ENCODE measurements at regions not wholly inside any gene's neighbourhood (a gene's known extent, or its start where the extent isn't known, plus 50 kb on each side); places are given as distances from the start of the nearest gene placed in this dataset.

GRCh38 chr10:43795639-43796038 is 147.0 kb upstream of the ZNF32 start:
- DNase-seq, result no peak

- no peak for DNase-seq
These were observed 146.4 kb upstream of the ZNF32 start for GRCh38 chr10:43795093-43795492.

- no peak for DNase-seq
These were observed 145.6 kb upstream of the ZNF32 start for GRCh38 chr10:43794181-43794815.

GRCh38 chr10:43793704-43794103 is 145.0 kb upstream of the ZNF32 start:
- DNase-seq, result no peak

GRCh38 chr10:43790147-43790546 is 141.5 kb upstream of the ZNF32 start:
- no peak for DNase-seq

GRCh38 chr10:43785252-43785651 is 136.6 kb upstream of the ZNF32 start:
- DNase-seq, result no peak

GRCh38 chr10:43782814-43783213 is 134.1 kb upstream of the ZNF32 start:
- DNase-seq, result no peak

GRCh38 chr10:43781480-43782361 is 133.0 kb upstream of the ZNF32 start:
- no peak for DNase-seq

GRCh38 chr10:43778571-43778970 is 129.9 kb upstream of the ZNF32 start:
- no peak for DNase-seq

- no peak for DNase-seq
These were observed 126.7 kb upstream of the ZNF32 start for GRCh38 chr10:43775384-43775783.

- DNase-seq, result no peak
These were observed 125.6 kb upstream of the ZNF32 start for GRCh38 chr10:43774234-43774769.

GRCh38 chr10:43773736-43774135 is 125.1 kb upstream of the ZNF32 start:
- no peak for DNase-seq

GRCh38 chr10:43772171-43772570 is 123.5 kb upstream of the ZNF32 start:
- DNase-seq, result no peak

GRCh38 chr10:43771675-43772074 is 123.0 kb upstream of the ZNF32 start:
- no peak for DNase-seq

- DNase-seq, result no peak
These were observed 116.8 kb upstream of the ZNF32 start for GRCh38 chr10:43765516-43765915.

GRCh38 chr10:43763846-43764245 is 115.2 kb upstream of the ZNF32 start:
- DNase-seq, result no peak

- DNase-seq, result no peak
These were observed 111.8 kb upstream of the ZNF32 start for GRCh38 chr10:43760514-43760913.

- DNase-seq, result no peak
These were observed 110.5 kb upstream of the ZNF32 start for GRCh38 chr10:43759216-43759615.

GRCh38 chr10:43756341-43756740 is 107.7 kb upstream of the ZNF32 start:
- no peak for DNase-seq

- DNase-seq, result no peak
These were observed 106.0 kb upstream of the ZNF32 start for GRCh38 chr10:43754569-43755260.

- no peak for DNase-seq
These were observed 104.8 kb upstream of the ZNF32 start for GRCh38 chr10:43753397-43754061.

GRCh38 chr10:43752682-43753081 is 104.0 kb upstream of the ZNF32 start:
- no peak for DNase-seq

- no peak for DNase-seq
These were observed 103.0 kb upstream of the ZNF32 start for GRCh38 chr10:43751646-43752045.
